WTC11 (cell line): ENCODE measurements at regions not wholly inside any gene's neighbourhood (a gene's known extent, or its start where the extent isn't known, plus 50 kb on each side); places are given as distances from the start of the nearest gene placed in this dataset.
A peak's percentile ranks its signal among the peaks of the same experiment; 100 is the strongest.

ENCODE experiments used
- ATAC-seq: fragments of 200-7000 bp; cut with Tn5 transposase; 2 replicates; pipeline ENCODE4 v1.10.0; 2021; ENCODE audit warnings: mild to moderate bottlenecking, moderate library complexity
- CTCF ChIA-PET: fragments of 300-600 bp; sonication (Branson Sonifier 250); formaldehyde crosslinking; loops from one replicate; lab custom pipeline; 2021; ENCODE audit warnings: antibody characterized with exemption; lab: Charles Lee
- POLR2A ChIA-PET: fragments of 350-600 bp; sonication (Branson Sonifier 250); formaldehyde crosslinking; loops from one replicate; lab custom pipeline; 2021; ENCODE audit warnings: antibody characterized with exemption; lab: Charles Lee
- DNase-seq: peaks from one replicate; pipeline ENCODE4 v3.0.0; 2021; ENCODE audit warnings: low spot score
- H3K27ac Mint-ChIP-seq: 2 replicates; pipeline ENCODE4 v1.8.0; 2021; ENCODE audit warnings: mixed read lengths
- H3K27me3 Mint-ChIP-seq: 2 replicates; pipeline ENCODE4 v1.8.0; 2021; ENCODE audit warnings: low read depth, mild to moderate bottlenecking, moderate library complexity, mixed read lengths
- H3K36me3 Mint-ChIP-seq: 2 replicates; pipeline ENCODE4 v1.8.0; 2021; ENCODE audit warnings: mixed read lengths
- H3K4me1 Mint-ChIP-seq: 2 replicates; pipeline ENCODE4 v1.8.0; 2022; ENCODE audit warnings: mixed read lengths
- H3K4me3 Mint-ChIP-seq: 2 replicates; pipeline ENCODE4 v1.8.0; 2021; ENCODE audit warnings: mild to moderate bottlenecking, moderate library complexity, mixed read lengths
- H3K9me3 Mint-ChIP-seq: 2 replicates; pipeline ENCODE4 v1.8.0; 2021; ENCODE audit warnings: mixed read lengths
- ATF2 ChIP-seq: sonication (generic); formaldehyde crosslinking; IDR thresholded peaks from 2 replicates; pipeline ENCODE4 v1.8.1; 2022; ENCODE audit warnings: low read depth, missing genetic modification reagents, borderline replicate concordance
- CBFB ChIP-seq: sonication (generic); formaldehyde crosslinking; IDR thresholded peaks from 2 replicates; pipeline ENCODE4 v1.8.1; 2022; ENCODE audit warnings: mild to moderate bottlenecking, low read depth, missing genetic modification reagents
- ELF4 ChIP-seq: sonication (generic); formaldehyde crosslinking; IDR thresholded peaks from 2 replicates; pipeline ENCODE4 v1.8.1; 2022; ENCODE audit warnings: low read depth, mild to moderate bottlenecking, moderate library complexity, missing genetic modification reagents
- ERG ChIP-seq: fragments of 250-450 bp; sonication (Bioruptor Pico); IDR thresholded peaks from 2 replicates; pipeline ENCODE4 v1.8.0; 2021; ENCODE audit warnings: mild to moderate bottlenecking
- FOXP1 ChIP-seq: sonication (generic); formaldehyde crosslinking; IDR thresholded peaks from 2 replicates; pipeline ENCODE4 v1.8.0; 2022; ENCODE audit warnings: missing genetic modification reagents, mild to moderate bottlenecking, moderate library complexity, borderline replicate concordance
- GABPB1 ChIP-seq: sonication (generic); formaldehyde crosslinking; IDR thresholded peaks from 2 replicates; pipeline ENCODE4 v1.8.1; 2023; ENCODE audit warnings: mild to moderate bottlenecking, missing genetic modification reagents
- GTF2I ChIP-seq: fragments of 250-450 bp; sonication (Bioruptor Pico); conservative IDR thresholded peaks from 2 replicates; pipeline ENCODE4 v1.4.0; 2021; ENCODE audit warnings: mild to moderate bottlenecking
- IRF1 ChIP-seq: sonication (generic); formaldehyde crosslinking; IDR thresholded peaks from 2 replicates; pipeline ENCODE4 v1.8.0; 2023; ENCODE audit warnings: missing genetic modification reagents
- JUN ChIP-seq: sonication (generic); formaldehyde crosslinking; IDR thresholded peaks from 2 replicates; pipeline ENCODE4 v1.8.0; 2023; ENCODE audit warnings: mild to moderate bottlenecking, missing genetic modification reagents
- KAT7 ChIP-seq: sonication (generic); formaldehyde crosslinking; IDR thresholded peaks from 2 replicates; pipeline ENCODE4 v1.8.1; 2023; ENCODE audit warnings: missing genetic modification reagents, mild to moderate bottlenecking, borderline replicate concordance
- OVOL2 ChIP-seq: fragments of 250-450 bp; sonication (Bioruptor Pico); IDR thresholded peaks from 2 replicates; pipeline ENCODE4 v1.9.0; 2021; ENCODE audit warnings: mild to moderate bottlenecking, borderline replicate concordance
- SOX15 ChIP-seq: fragments of 250-450 bp; sonication (Bioruptor Pico); IDR thresholded peaks from 2 replicates; pipeline ENCODE4 v1.9.0; 2021; ENCODE audit warnings: mild to moderate bottlenecking
- TEAD1 ChIP-seq: sonication (generic); formaldehyde crosslinking; IDR thresholded peaks from 2 replicates; pipeline ENCODE4 v1.8.0; 2022; ENCODE audit warnings: mild to moderate bottlenecking, missing genetic modification reagents
- USF2 ChIP-seq: sonication (generic); formaldehyde crosslinking; IDR thresholded peaks from 2 replicates; pipeline ENCODE4 v1.8.1; 2023; ENCODE audit warnings: mild to moderate bottlenecking, missing genetic modification reagents, moderate library complexity
- ZBTB43 ChIP-seq: sonication (generic); formaldehyde crosslinking; IDR thresholded peaks from 2 replicates; pipeline ENCODE4 v1.8.1; 2023; ENCODE audit warnings: mild to moderate bottlenecking, missing genetic modification reagents
- ZNF138 ChIP-seq: sonication (generic); formaldehyde crosslinking; conservative IDR thresholded peaks from 2 replicates; pipeline ENCODE4 v1.8.1; 2022; ENCODE audit warnings: mild to moderate bottlenecking, moderate library complexity, missing genetic modification reagents
- ZNF232 ChIP-seq: sonication (generic); formaldehyde crosslinking; IDR thresholded peaks from 2 replicates; pipeline ENCODE4 v1.8.0; 2022; ENCODE audit warnings: mild to moderate bottlenecking, missing genetic modification reagents
- ZNF263 ChIP-seq: sonication (generic); formaldehyde crosslinking; IDR thresholded peaks from 2 replicates; pipeline ENCODE4 v1.8.1; 2022; ENCODE audit warnings: low read depth, mild to moderate bottlenecking, moderate library complexity, missing genetic modification reagents
- ZNF512 ChIP-seq: sonication (generic); formaldehyde crosslinking; IDR thresholded peaks from 2 replicates; pipeline ENCODE4 v1.8.1; 2022; ENCODE audit warnings: missing genetic modification reagents, borderline replicate concordance
- ZNF532 ChIP-seq: fragments of 250-450 bp; sonication (Bioruptor Pico); IDR thresholded peaks from 2 replicates; pipeline ENCODE4 v1.9.0; 2021; ENCODE audit warnings: mild to moderate bottlenecking, borderline replicate concordance
- ZNF671 ChIP-seq: fragments of 250-450 bp; sonication (Bioruptor Pico); IDR thresholded peaks from 2 replicates; pipeline ENCODE4 v1.8.0; 2021; ENCODE audit warnings: mild to moderate bottlenecking
- ZSCAN18 ChIP-seq: fragments of 250-450 bp; sonication (Bioruptor Pico); IDR thresholded peaks from 2 replicates; pipeline ENCODE4 v2.1.2; 2022; ENCODE audit warnings: mild to moderate bottlenecking, moderate library complexity

- TF ChIP-seq ZNF532: no peak
- no peak for TF ChIP-seq ZNF138 (CRISPR knock-in tag)
- no peak for TF ChIP-seq KAT7 (CRISPR knock-in tag)
- TF ChIP-seq GTF2I: no peak
- no peak for TF ChIP-seq ERG (CRISPR knock-in tag)
- no peak for TF ChIP-seq ATF2 (CRISPR knock-in tag)
- TF ChIP-seq ZNF671: no peak
- no peak for TF ChIP-seq JUN (CRISPR knock-in tag)
- TF ChIP-seq ZNF263 (CRISPR knock-in tag): no peak
Measured at GRCh38 chr4:112053825-112054350, 91.4 kb upstream of the FAM241A start (continued).

- ATAC-seq: peak; percentile 81
- POLR2A ChIA-PET: no interaction called here
- Mint-ChIP-seq H3K4me1 (peaks cover 12% of the 10 kb centered on the region), H3K36me3 (no peaks in the 10 kb centered on the region), H3K27me3 (no peaks in the 10 kb centered on the region), H3K4me3 (no peak overlapping the region), H3K27ac (no peak overlapping the region), H3K9me3 (no peaks in the 10 kb centered on the region)
- no peak for DNase-seq
- CTCF ChIA-PET: interaction anchor here (1.0 to 2.7 kb wide), 3 partner anchors 200 to 363 kb away, joined by 3 to 7 read pairs (median 4); no protein-coding TSS in a partner anchor
- no peak for TF ChIP-seq GABPB1
- no peak for TF ChIP-seq ZSCAN18 (CRISPR knock-in tag)
- TF ChIP-seq SOX15 (CRISPR knock-in tag): no peak
- TF ChIP-seq CBFB (CRISPR knock-in tag): no peak
- TF ChIP-seq TEAD1 (CRISPR knock-in tag): no peak
- no peak for TF ChIP-seq ZBTB43 (CRISPR knock-in tag)
- TF ChIP-seq OVOL2: no peak
- no peak for TF ChIP-seq ZNF512 (CRISPR knock-in tag)
- TF ChIP-seq ERG (CRISPR knock-in tag): no peak
- TF ChIP-seq USF2: no peak
- no peak for TF ChIP-seq IRF1 (CRISPR knock-in tag)
- TF ChIP-seq ZNF263 (CRISPR knock-in tag): no peak
- no peak for TF ChIP-seq ZNF232 (CRISPR knock-in tag)
- no peak for TF ChIP-seq GTF2I
- TF ChIP-seq FOXP1 (CRISPR knock-in tag): no peak
- TF ChIP-seq ELF4 (CRISPR knock-in tag): no peak
- TF ChIP-seq ZNF671: no peak
Measured at GRCh38 chr4:112055100-112055499, 90.2 kb upstream of the FAM241A start.
